Stimulated activated naive B cell treated with anti-CD40 and anti-IgM and Interleukin-4, amounts not matched to agents 10 μg/mL and 1 μg/mL and 100 μg/mL, for 72 hours (primary cell): ENCODE measurements at regions not wholly inside any gene's neighbourhood (a gene's known extent, or its start where the extent isn't known, plus 50 kb on each side); places are given as distances from the start of the nearest gene placed in this dataset.
A peak's percentile ranks its signal among the peaks of the same experiment; 100 is the strongest.

ENCODE experiments used
- ATAC-seq, 2 donors: fragments of 150-1000 bp; cut with Tn5 transposase; replicated peaks; 2 replicates each; pipeline ENCODE4 v1.10.0; 2021; ENCODE audit warnings: moderate library complexity in 1 of 2
- DNase-seq: peaks from one replicate; pipeline ENCODE4 v3.0.0; 2021
- H3K27ac Mint-ChIP-seq: one replicate; pipeline ENCODE4 v1.8.0; 2022; ENCODE audit warnings: mild to moderate bottlenecking, mixed read lengths
- H3K27me3 Mint-ChIP-seq, 2 donors: one replicate each; pipeline ENCODE4 v1.8.0; 2022; ENCODE audit warnings: mixed read lengths in 2 of 2
- H3K36me3 Mint-ChIP-seq, 2 donors: one replicate each; pipeline ENCODE4 v1.8.0; 2022; ENCODE audit warnings: mixed read lengths in 2 of 2, mild to moderate bottlenecking in 1 of 2
- H3K4me1 Mint-ChIP-seq, 2 donors: one replicate each; pipeline ENCODE4 v1.8.0; 2022; ENCODE audit warnings: mixed read lengths in 2 of 2, mild to moderate bottlenecking in 1 of 2
- H3K4me3 Mint-ChIP-seq, 2 donors: one replicate each; pipeline ENCODE4 v1.8.0; 2022; ENCODE audit warnings: mild to moderate bottlenecking in 2 of 2, mixed read lengths in 2 of 2, moderate library complexity in 1 of 2
- H3K9me3 Mint-ChIP-seq, 2 donors: one replicate each; pipeline ENCODE4 v1.8.0; 2022; ENCODE audit warnings: mixed read lengths in 2 of 2, mild to moderate bottlenecking in 1 of 2

DNA sequence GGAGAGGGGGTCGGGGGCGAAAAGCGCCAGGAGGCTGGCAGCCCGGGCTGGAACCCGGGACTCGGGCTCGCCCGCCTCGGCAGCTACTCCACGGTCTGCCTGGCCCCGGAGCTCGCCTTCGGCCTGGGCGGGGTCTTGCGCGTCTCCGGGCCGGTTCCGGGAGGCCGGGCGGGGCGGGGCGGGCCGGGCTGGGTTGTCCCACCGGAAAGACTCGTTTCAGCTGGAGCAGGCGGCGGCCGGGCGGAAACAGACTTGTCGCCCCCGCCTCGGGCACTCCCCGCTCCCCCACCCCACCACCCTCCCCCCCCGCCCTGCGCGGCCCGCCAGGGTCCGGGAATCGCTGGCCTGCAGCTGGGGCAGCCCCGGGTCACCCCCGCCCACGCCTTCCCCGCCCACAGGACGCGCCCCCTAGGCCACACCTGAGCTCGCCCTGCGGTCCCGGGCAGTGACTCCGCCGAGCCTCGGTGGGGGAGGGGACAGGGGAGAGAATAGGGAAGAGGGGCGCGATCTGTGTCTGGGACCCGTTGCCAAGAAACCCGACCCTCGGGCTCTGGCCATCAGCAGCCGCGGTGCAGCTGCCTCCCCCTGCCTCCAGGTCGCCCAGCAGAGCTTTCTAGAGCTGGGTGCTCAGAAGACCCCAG lies 109.4 kb downstream of the KCTD15 start:
- ATAC-seq (peak; percentile 58 to 70), DNase-seq (peak; percentile 17)
- peaks cover 2 to 6% of the 10 kb centered on the region in 2 donors for H3K4me1 Mint-ChIP-seq
- no peak overlapping the region for H3K27ac Mint-ChIP-seq
- H3K36me3 Mint-ChIP-seq = no peaks in the 10 kb centered on the region
- H3K27me3 Mint-ChIP-seq = peaks cover 41 to 63% of the 10 kb centered on the region in 2 donors
- H3K9me3 Mint-ChIP-seq = peaks cover 0 to 4% of the 10 kb centered on the region in 2 donors
- H3K4me3 Mint-ChIP-seq = peak overlapping the region; percentile 76 to 77

DNA sequence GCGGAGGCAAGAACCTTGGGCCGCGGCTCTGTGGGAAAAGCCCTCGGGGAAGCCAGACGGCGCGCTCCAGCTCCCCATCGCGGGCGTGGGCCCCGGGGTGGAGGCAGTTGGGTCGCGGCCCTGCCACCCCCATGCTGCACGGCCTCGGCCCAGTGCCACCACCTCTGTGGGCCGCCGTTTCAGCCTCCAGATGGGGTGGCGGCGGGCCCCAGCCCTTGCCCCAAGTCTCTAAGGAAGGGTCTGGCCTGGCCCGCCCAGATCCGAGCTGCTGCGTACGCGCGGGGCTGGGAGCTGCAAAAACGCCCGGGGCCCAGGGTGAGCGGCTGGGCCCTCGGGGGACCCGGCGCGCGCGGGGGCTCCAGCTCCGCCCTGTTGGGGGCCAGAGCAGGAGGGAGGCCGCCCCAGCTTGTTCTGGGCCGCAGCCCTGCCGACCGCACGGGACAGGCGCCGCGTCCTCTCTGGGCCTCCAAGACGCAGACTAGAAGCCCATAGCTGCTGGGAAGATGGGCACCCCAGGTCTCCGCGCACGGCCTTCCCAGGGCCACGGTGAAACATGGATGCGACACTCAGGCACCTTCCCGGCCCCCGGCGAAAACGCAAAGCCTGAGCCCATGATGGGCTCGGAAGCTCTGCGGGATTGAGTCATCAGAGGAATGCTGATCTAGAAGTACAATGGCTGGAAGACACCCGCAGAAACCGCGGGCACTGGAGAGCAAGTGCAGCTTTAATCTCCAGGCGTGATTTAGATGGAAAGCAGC lies 110.1 kb downstream of the KCTD15 start:
- Mint-ChIP-seq H3K4me3 (peak overlapping the region in 1 of 2 donors; percentile 46), H3K36me3 (no peaks in the 10 kb centered on the region), H3K4me1 (peaks cover 2 to 6% of the 10 kb centered on the region in 2 donors), H3K27ac (no peak overlapping the region), H3K27me3 (peaks cover 34 to 56% of the 10 kb centered on the region in 2 donors), H3K9me3 (peaks cover 0 to 4% of the 10 kb centered on the region in 2 donors)
- DNase-seq = no peak
- ATAC-seq = peak; percentile 57 to 60

DNA sequence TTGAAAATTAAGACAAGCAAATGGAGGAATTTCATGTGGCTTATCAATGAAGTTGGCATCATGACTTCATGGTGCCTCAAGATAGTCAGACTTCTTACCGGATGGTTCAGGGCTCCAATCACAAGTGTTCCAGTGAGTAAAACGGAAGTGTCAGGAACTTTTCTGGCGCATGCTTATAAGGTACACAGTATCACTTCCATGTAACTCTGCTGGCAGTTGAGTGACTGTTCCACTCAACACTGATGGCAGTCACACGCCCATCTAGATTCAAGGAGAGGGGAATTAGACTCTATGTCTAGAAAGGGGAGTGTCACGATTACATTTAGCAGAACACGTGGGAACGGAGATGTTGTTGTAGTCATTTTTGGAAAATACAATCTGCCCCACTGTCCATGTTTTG lies 114.3 kb downstream of the KCTD15 start:
- ATAC-seq (no peak), DNase-seq (no peak)
- peaks cover 32 to 34% of the 10 kb centered on the region in 2 donors for H3K27me3 Mint-ChIP-seq
- peaks cover 0 to 4% of the 10 kb centered on the region in 2 donors for H3K9me3 Mint-ChIP-seq
- H3K27ac Mint-ChIP-seq = no peak overlapping the region
- no peak overlapping the region for H3K4me3 Mint-ChIP-seq
- no peaks in the 10 kb centered on the region for H3K4me1 Mint-ChIP-seq
- H3K36me3 Mint-ChIP-seq = no peaks in the 10 kb centered on the region

DNA sequence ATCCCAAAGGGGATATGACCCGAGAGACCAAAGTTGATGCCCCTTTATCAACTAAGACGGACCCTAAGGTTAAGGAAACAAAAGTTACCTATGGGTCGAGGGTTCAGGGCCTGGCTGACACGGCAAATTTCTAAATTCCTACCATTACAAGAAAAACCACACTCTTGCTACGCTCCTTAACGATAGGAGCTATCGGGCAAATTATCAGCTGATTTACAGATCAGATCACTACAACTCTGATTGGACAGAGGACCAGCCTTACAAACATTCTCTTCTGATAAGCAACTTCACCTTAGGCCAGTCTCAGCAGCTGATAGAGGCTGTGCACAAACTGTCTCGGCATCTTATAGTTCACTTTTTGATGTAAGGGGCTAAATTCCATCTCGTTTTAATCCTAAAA lies 117.9 kb downstream of the KCTD15 start:
- no peak for DNase-seq
- peaks cover 28 to 32% of the 10 kb centered on the region in 2 donors for H3K27me3 Mint-ChIP-seq
- no peak for ATAC-seq
- peaks cover 0 to 5% of the 10 kb centered on the region in 2 donors for H3K9me3 Mint-ChIP-seq
- no peak overlapping the region for H3K27ac Mint-ChIP-seq
- H3K4me3 Mint-ChIP-seq = no peak overlapping the region
- no peaks in the 10 kb centered on the region for H3K4me1 Mint-ChIP-seq
- no peaks in the 10 kb centered on the region for H3K36me3 Mint-ChIP-seq

DNA sequence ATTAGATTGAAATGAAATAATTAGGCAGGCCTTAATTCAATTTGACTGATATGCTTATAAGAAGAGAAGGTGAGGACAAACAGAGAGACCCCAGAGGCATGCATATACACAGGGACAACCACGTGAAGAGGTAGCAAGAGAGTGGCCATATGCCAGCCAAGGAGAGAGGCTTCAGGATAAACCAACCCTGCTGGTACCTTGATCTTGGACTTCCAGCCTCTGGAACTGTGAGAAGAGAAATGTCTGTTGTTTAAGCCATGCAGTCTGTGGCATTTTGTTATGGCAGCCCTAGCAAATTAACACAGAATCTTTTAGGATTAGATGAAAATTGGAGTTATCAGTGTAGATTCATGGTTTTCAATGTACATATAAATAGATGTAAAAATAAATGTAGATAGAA lies 120.1 kb downstream of the KCTD15 start:
- Mint-ChIP-seq H3K27me3 (peaks cover 25 to 32% of the 10 kb centered on the region in 2 donors), H3K4me3 (no peak overlapping the region), H3K36me3 (no peaks in the 10 kb centered on the region), H3K27ac (no peak overlapping the region), H3K4me1 (no peaks in the 10 kb centered on the region), H3K9me3 (peaks cover 0 to 5% of the 10 kb centered on the region in 2 donors)
- DNase-seq (no peak), ATAC-seq (no peak)

DNA sequence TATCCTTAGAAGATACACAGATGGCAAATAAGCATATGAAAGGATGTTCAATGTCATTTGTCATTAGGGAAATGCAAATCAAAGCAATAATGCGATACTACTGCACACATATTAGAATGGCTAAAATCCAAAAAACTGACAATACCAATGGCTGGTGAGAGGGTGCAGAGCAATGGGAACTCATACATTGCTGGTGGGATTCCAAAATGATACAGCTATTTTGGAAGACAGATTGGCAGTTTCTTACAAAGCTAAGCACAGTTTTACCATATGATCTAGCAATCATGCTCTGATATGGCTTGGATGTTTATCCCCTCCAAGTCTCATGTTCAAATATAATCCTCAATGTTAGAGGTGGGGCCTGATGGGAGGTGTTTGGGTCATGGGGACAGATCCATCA lies 122.6 kb downstream of the KCTD15 start:
- no peaks in the 10 kb centered on the region for H3K4me1 Mint-ChIP-seq
- no peaks in the 10 kb centered on the region for H3K36me3 Mint-ChIP-seq
- ATAC-seq (no peak), DNase-seq (no peak)
- H3K9me3 Mint-ChIP-seq = peaks cover 3 to 5% of the 10 kb centered on the region in 2 donors
- no peak overlapping the region for H3K4me3 Mint-ChIP-seq
- no peak overlapping the region for H3K27ac Mint-ChIP-seq
- H3K27me3 Mint-ChIP-seq = peaks cover 15 to 27% of the 10 kb centered on the region in 2 donors

DNA sequence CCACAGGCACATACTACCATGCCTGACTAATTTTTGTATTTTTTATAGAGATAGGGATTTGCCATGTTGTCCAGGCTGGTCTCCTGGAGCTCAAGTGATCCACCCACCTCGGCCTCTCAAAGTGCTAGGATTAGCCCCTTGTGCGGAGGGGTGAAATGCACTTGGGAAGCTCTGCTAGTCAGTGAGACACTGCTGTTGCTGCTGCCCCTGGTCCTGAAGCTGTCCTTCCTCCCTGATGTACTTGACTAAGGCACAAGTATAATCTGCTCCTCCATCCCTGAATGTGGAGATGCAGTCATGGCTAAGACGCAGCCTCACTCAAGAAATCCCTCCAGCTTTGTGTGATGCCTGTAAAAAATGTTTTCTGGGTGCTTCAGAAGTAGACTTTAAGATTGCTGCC lies 124.5 kb downstream of the KCTD15 start:
- Mint-ChIP-seq H3K9me3 (peaks cover 3 to 5% of the 10 kb centered on the region in 2 donors), H3K4me1 (no peaks in the 10 kb centered on the region), H3K4me3 (no peak overlapping the region), H3K27me3 (peaks cover 25 to 35% of the 10 kb centered on the region in 2 donors), H3K36me3 (no peaks in the 10 kb centered on the region), H3K27ac (no peak overlapping the region)
- ATAC-seq (no peak), DNase-seq (no peak)

DNA sequence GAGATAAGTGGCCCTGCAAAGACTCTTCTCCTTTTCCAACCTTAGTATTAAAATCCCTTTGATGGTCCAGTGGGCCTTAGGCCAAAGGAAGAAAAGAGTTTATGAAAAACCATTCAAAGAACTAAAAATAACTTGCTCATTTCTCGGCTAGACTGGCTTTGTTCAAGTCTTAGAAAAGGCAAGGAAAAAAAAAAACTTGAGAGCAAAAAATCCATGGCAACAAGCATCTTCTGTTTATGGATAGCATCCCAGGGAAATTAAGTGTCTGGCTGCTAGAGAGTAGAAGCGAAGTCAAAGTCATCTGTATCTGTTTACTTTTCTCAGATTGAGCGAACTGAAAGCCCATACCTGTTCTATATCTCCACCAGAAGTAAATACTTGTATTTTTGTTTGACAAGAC lies 129.6 kb downstream of the KCTD15 start:
- Mint-ChIP-seq H3K9me3 (peaks cover 0 to 3% of the 10 kb centered on the region in 2 donors), H3K27ac (no peak overlapping the region), H3K4me3 (no peak overlapping the region), H3K27me3 (peaks cover 21 to 35% of the 10 kb centered on the region in 2 donors), H3K4me1 (no peaks in the 10 kb centered on the region), H3K36me3 (no peaks in the 10 kb centered on the region)
- DNase-seq (no peak), ATAC-seq (no peak)

DNA sequence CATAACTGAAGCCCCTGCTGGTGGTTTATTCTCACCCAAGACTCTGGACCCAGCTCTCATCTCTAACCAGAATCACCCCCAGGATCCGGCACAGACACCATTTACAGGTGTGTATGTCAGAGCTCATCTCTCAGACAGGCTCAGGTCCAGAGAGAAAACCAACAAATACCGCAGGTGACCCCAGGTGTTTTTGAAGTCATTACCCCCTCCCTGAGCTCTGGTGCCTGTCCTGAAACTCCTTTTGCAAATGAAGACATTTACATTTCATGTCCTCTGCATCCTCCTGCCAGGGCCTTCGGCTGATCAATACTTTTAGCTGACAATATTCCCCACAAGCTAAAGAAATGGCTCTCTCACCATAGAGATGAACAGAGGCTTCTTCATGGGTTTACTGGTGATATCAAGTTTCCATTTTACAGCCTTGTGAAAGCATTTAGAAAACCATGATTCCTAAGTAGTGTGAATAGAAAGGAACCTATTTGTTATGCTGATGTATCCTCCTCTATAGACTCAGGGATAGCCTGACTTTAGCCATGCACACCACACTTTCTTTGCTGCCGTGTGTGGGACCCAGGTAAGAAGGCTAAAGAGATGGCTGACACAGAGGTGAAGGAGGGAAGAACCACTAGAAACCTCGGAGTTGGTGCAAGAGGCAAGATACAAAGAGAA lies 131.3 kb downstream of the KCTD15 start:
- Mint-ChIP-seq H3K4me3 (no peak overlapping the region), H3K27ac (no peak overlapping the region), H3K27me3 (peaks cover 21 to 35% of the 10 kb centered on the region in 2 donors), H3K9me3 (peaks cover 0 to 3% of the 10 kb centered on the region in 2 donors), H3K36me3 (no peaks in the 10 kb centered on the region), H3K4me1 (no peaks in the 10 kb centered on the region)
- no peak for ATAC-seq
- DNase-seq = no peak

DNA sequence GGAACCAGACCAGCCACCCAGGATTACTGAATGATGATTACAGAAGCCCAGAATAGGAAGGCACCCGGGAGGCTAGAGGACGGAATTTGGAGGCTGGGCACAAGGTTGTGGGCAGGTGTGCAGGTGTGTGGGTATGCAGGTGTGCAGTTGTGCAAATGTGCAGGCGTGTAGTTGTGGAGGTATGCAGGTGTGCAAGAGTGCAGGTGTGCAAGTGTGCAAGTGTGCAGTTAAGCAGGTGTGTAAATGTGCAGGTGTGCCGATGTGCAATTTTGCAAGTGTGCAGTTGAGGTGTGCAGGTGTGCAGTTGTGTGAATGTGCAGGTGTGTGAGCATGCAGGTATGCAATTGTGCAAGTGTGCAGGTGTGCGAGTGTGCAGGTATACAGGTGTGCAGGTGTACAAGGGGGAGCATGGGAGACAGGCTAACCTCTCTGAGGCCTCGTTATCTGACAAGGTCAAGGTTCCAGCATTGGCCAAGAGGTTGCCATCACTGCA lies 131.8 kb downstream of the KCTD15 start:
- no peak for DNase-seq
- peaks cover 21 to 35% of the 10 kb centered on the region in 2 donors for H3K27me3 Mint-ChIP-seq
- no peak overlapping the region for H3K27ac Mint-ChIP-seq
- no peaks in the 10 kb centered on the region for H3K36me3 Mint-ChIP-seq
- no peaks in the 10 kb centered on the region for H3K4me1 Mint-ChIP-seq
- ATAC-seq = no peak
- H3K4me3 Mint-ChIP-seq = no peak overlapping the region
- H3K9me3 Mint-ChIP-seq = peaks cover 0 to 3% of the 10 kb centered on the region in 2 donors

DNA sequence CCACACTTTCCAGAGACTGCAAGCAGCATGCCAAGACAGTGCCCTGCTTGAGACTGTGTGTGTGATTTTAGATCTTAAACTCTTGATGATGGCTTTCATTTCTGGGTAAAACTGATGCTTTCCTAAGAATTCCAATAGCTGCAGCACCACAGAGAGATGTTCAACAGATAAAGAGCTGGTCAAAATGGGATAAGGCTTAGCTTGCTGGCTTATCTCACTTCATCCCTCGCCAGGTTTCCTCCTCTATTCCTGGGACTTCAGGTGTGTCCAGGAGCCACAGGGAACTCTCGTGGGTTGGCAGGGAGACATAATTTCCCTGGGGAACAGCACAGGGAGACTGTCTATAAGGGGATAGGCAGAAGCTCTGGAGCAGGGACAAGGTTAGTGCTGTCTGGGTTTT lies 137.3 kb downstream of the KCTD15 start:
- no peak for DNase-seq
- Mint-ChIP-seq H3K27ac (no peak overlapping the region), H3K4me3 (no peak overlapping the region), H3K9me3 (peaks cover 9 to 11% of the 10 kb centered on the region in 2 donors), H3K36me3 (peaks cover 0 to 6% of the 10 kb centered on the region in 2 donors), H3K27me3 (peaks cover 11 to 12% of the 10 kb centered on the region in 2 donors), H3K4me1 (no peaks in the 10 kb centered on the region)
- no peak for ATAC-seq

DNA sequence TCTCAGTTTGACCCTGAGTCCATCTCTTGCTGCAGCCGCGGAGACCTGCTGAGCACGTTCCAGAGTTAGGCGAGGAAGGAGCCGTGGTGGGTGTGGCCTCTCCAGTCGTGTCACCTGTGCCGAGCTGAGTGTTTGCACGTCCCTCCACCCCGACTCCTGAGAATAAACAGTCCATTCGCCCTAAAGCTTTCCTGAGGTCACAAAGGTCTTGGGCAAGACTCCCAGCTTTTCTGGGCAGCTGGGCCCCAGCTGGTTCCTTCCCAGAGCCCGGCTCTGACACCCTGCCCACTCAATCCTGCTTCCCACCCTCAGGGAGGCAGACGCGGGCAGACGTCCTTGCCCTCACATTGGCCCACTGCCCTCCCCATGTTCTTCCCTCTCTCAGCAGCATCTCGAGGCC lies 142.2 kb downstream of the KCTD15 start:
- H3K9me3 Mint-ChIP-seq = peaks cover 11 to 12% of the 10 kb centered on the region in 2 donors
- H3K4me3 Mint-ChIP-seq = no peak overlapping the region
- H3K27me3 Mint-ChIP-seq = peaks cover 17% of the 10 kb centered on the region in 2 donors
- H3K36me3 Mint-ChIP-seq = peaks cover 2 to 6% of the 10 kb centered on the region in 2 donors
- DNase-seq (no peak), ATAC-seq (no peak)
- H3K4me1 Mint-ChIP-seq = no peaks in the 10 kb centered on the region
- H3K27ac Mint-ChIP-seq = no peak overlapping the region

DNA sequence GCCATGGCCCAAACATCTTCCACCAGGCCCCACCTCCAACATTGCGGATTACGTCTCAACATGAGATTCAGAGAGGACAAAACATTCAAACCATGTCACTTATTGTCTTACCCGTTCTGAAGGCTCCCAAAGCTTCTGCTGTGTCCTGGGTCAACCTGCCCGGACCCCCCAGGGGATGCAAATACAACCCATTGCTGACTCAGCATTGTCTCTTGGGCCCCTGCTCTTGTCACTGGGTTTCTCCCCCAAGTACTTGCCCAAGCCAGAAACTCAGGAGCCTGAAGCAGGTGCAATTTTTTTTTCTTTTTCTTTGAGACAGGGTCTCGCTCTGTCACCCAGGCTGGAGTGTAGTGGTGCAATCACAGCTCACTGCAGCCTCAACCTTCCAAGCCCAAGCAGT lies 144.5 kb downstream of the KCTD15 start:
- H3K27ac Mint-ChIP-seq = no peak overlapping the region
- H3K4me3 Mint-ChIP-seq = no peak overlapping the region
- no peak for ATAC-seq

DNA sequence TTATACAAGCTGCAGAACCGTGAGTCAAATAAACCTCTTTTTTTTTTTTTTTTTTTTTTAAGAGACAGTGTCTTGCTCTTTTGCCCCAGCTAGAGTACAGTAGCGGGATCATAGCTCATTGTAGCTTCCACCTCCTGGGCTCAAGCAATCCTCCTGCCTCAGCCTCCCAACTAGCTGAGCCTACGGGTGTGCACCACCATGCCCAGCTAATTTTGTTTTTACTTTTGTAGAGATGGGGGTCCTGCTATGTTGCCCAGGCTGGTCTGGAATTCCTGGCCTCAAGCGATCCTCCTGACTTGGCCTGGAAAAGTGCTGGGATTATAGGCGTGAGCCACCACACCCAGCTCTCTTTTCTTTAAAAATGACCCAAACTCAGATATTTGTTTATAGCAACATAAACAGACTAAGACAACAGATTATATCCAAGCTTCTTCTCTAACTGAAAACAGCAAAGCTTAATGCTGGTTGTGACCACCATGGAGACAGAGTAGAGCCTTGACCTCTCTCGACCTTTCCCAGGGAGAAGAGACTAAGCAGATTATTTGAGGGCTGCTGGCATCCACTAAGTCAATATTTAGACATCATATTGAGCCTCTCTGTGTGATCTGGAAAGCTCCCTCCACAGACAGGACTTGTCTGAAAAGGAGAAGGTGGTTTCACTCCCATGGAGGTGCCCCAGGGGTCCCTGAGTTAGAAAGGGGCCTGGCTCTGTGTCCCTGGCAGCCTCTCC lies 150.0 kb downstream of the KCTD15 start:
- H3K27ac Mint-ChIP-seq = no peak overlapping the region
- H3K4me1 Mint-ChIP-seq = no peaks in the 10 kb centered on the region
- ATAC-seq (no peak), DNase-seq (no peak)
- H3K36me3 Mint-ChIP-seq = peaks cover 0 to 2% of the 10 kb centered on the region in 2 donors
- no peak overlapping the region for H3K4me3 Mint-ChIP-seq
- H3K9me3 Mint-ChIP-seq = peaks cover 0 to 3% of the 10 kb centered on the region in 2 donors
- peaks cover 19 to 24% of the 10 kb centered on the region in 2 donors for H3K27me3 Mint-ChIP-seq

More for the DNA sequence above, 144.5 kb downstream of the KCTD15 start:
- H3K27me3 Mint-ChIP-seq = peaks cover 12 to 13% of the 10 kb centered on the region in 2 donors
- H3K9me3 Mint-ChIP-seq = peaks cover 3 to 4% of the 10 kb centered on the region in 2 donors
- DNase-seq = no peak
- no peaks in the 10 kb centered on the region for H3K4me1 Mint-ChIP-seq
- H3K36me3 Mint-ChIP-seq = peaks cover 0 to 2% of the 10 kb centered on the region in 2 donors
